Fibroblast of lung (primary cell): ENCODE measurements at regions not wholly inside any gene's neighbourhood (a gene's known extent, or its start where the extent isn't known, plus 50 kb on each side); places are given as distances from the start of the nearest gene placed in this dataset.

ENCODE experiments used
- CTCF ChIP-seq, 2 donors: IDR thresholded peaks in 1 of 2; conservative IDR thresholded peaks in 1 of 2; 1 replicate in 1 of 2; 2 replicates in 1 of 2; pipeline ENCODE4 v1.5.1; 2011 to 2012; ENCODE audit warnings: low read length in 2 of 2, control low read depth in 1 of 2, inconsistent platforms in 1 of 2, low read depth in 1 of 2, mild to moderate bottlenecking in 1 of 2
- EZH2 ChIP-seq: IDR thresholded peaks from 2 replicates; pipeline ENCODE4 v1.5.1; 2012; ENCODE audit warnings: low read length, control low read depth, mild to moderate bottlenecking; ENCODE audit errors: missing control alignments

- TF ChIP-seq EZH2 (no peak), CTCF (conservative IDR thresholded peaks at IDR 0.05 in 1 of 2, IDR thresholded peaks at IDR 0.05 in 1 of 2; ENCODE audit: low read depth in 1 of 2, low read length in 2 of 2) (no peak)
Observed at GRCh38 chr4:138957302-138957701, 58.3 kb upstream of the NOCT start.
